ENCODE measurements at regions not wholly inside any gene's neighbourhood (a gene's known extent, or its start where the extent isn't known, plus 50 kb on each side); places are given as distances from the start of the nearest gene placed in this dataset.
"Not testable (repeated sequence)": the region's sequence is repeated elsewhere in the genome, so short reads cannot be mapped to it uniquely, and the experiment has no call there.

GRCh38 chr3:81898336-81898735 lies 136.9 kb upstream of the GBE1 start:
- no peak for FAIRE-seq
- DNase-seq (ENCODE audit: low spot score in 2 of 2): no peak

GRCh38 chr3:81894598-81894997 lies 133.2 kb upstream of the GBE1 start:
- DNase-seq (ENCODE audit: low spot score in 2 of 2) (no peak), FAIRE-seq (no peak)

- FAIRE-seq (no peak), DNase-seq (ENCODE audit: low spot score in 2 of 2) (no peak)
Observed at GRCh38 chr3:81891055-81891895, 129.8 kb upstream of the GBE1 start.

GRCh38 chr3:81888914-81889557 lies 127.6 kb upstream of the GBE1 start:
- DNase-seq (ENCODE audit: low spot score in 2 of 2) (no peak), FAIRE-seq (no peak)

GRCh38 chr3:81887448-81887847 lies 126.0 kb upstream of the GBE1 start:
- DNase-seq (ENCODE audit: low spot score in 2 of 2) (no peak), FAIRE-seq (no peak)

- FAIRE-seq: no peak
- DNase-seq (ENCODE audit: low spot score in 2 of 2): no peak
Observed at GRCh38 chr3:81886081-81886480, 124.6 kb upstream of the GBE1 start.

- no peak for DNase-seq (ENCODE audit: low spot score in 2 of 2)
- FAIRE-seq: no peak
Observed at GRCh38 chr3:81884791-81885190, 123.3 kb upstream of the GBE1 start.

- no peak for FAIRE-seq
- DNase-seq (ENCODE audit: low spot score in 2 of 2): no peak
Observed at GRCh38 chr3:81876826-81877225, 115.4 kb upstream of the GBE1 start.

GRCh38 chr3:81874738-81875137 lies 113.3 kb upstream of the GBE1 start:
- no peak for FAIRE-seq
- DNase-seq (ENCODE audit: low spot score in 2 of 2): no peak

- no peak for FAIRE-seq
- no peak for DNase-seq (ENCODE audit: low spot score in 2 of 2)
Observed at GRCh38 chr3:81872566-81872965, 111.1 kb upstream of the GBE1 start.

GRCh38 chr3:81871358-81872155 lies 110.1 kb upstream of the GBE1 start:
- no peak for DNase-seq (ENCODE audit: low spot score in 2 of 2)
- FAIRE-seq: no peak

GRCh38 chr3:81869382-81869781 lies 107.9 kb upstream of the GBE1 start:
- no peak for DNase-seq (ENCODE audit: low spot score in 2 of 2)
- FAIRE-seq: no peak

- FAIRE-seq (no peak), DNase-seq (ENCODE audit: low spot score in 2 of 2) (no peak)
Observed at GRCh38 chr3:81868597-81868996, 107.2 kb upstream of the GBE1 start.

- FAIRE-seq (no peak), DNase-seq (ENCODE audit: low spot score in 2 of 2) (no peak)
Observed at GRCh38 chr3:81867875-81868274, 106.4 kb upstream of the GBE1 start.

GRCh38 chr3:81865164-81865563 lies 103.7 kb upstream of the GBE1 start:
- FAIRE-seq; DNase-seq (ENCODE audit: low spot score in 2 of 2): not testable (repeated sequence)

- FAIRE-seq: no peak
Observed at GRCh38 chr3:81864272-81864671, 102.8 kb upstream of the GBE1 start.

GRCh38 chr3:81863756-81864155 lies 102.3 kb upstream of the GBE1 start:
- FAIRE-seq (no peak), DNase-seq (ENCODE audit: low spot score in 2 of 2) (no peak)

More at GRCh38 chr3:81864272-81864671, 102.8 kb upstream of the GBE1 start:
- DNase-seq (ENCODE audit: low spot score in 2 of 2): no peak

GRCh38 chr3:81861593-81861992 lies 100.1 kb upstream of the GBE1 start:
- DNase-seq (ENCODE audit: low spot score in 2 of 2): no peak
- no peak for FAIRE-seq

GRCh38 chr3:81859524-81859923 lies 98.1 kb upstream of the GBE1 start:
- DNase-seq (ENCODE audit: low spot score in 2 of 2): no peak
- FAIRE-seq: no peak

GRCh38 chr3:81853431-81853830 lies 92.0 kb upstream of the GBE1 start:
- no peak for DNase-seq (ENCODE audit: low spot score in 2 of 2)
- peak; percentile 34 for FAIRE-seq

GRCh38 chr3:81851176-81851575 lies 89.7 kb upstream of the GBE1 start:
- DNase-seq (ENCODE audit: low spot score in 2 of 2) (no peak), FAIRE-seq (no peak)
